ENCODE measurements at regions not wholly inside any gene's neighbourhood (a gene's known extent, or its start where the extent isn't known, plus 50 kb on each side); places are given as distances from the start of the nearest gene placed in this dataset.
"Not testable (repeated sequence)": the region's sequence is repeated elsewhere in the genome, so short reads cannot be mapped to it uniquely, and the experiment has no call there.

- ATAC-seq (no peak), DNase-seq (no peak)
- H3K27me3 ChIP-seq (ENCODE audit: low read depth): no peaks in the 10 kb centered on the region
- TF ChIP-seq CTCF (IDR thresholded peaks at IDR 0.05): no peak
- no peaks in the 10 kb centered on the region for H3K4me1 ChIP-seq
- H3K27ac ChIP-seq: no peak overlapping the region
- H3K36me3 ChIP-seq: peaks cover 11% of the 10 kb centered on the region
- H3K4me3 ChIP-seq: no peak overlapping the region
- no peaks in the 10 kb centered on the region for H3K9me3 ChIP-seq
- intact Hi-C loops (cut with DNase I): no loop called here
These were observed 82.7 kb upstream of the CD302 start for GRCh38 chr2:159880729-159881128.

GRCh38 chr2:159879051-159879604, 81.1 kb upstream of the CD302 start:
- Histone ChIP-seq H3K27me3 (ENCODE audit: low read depth) (no peaks in the 10 kb centered on the region), H3K9me3 (no peaks in the 10 kb centered on the region), H3K4me1 (no peaks in the 10 kb centered on the region), H3K4me3 (no peak overlapping the region), H3K36me3 (peaks cover 5% of the 10 kb centered on the region), H3K27ac (no peak overlapping the region)
- TF ChIP-seq CTCF (IDR thresholded peaks at IDR 0.05): no peak
- DNase-seq (no peak), ATAC-seq (no peak)
- intact Hi-C loops (cut with DNase I): no loop called here

- DNase-seq: no peak
These were observed 77.1 kb upstream of the CD302 start for GRCh38 chr2:159875083-159875482.

GRCh38 chr2:159873258-159873657, 75.2 kb upstream of the CD302 start:
- H3K9me3 ChIP-seq: no peaks in the 10 kb centered on the region
- intact Hi-C loops (cut with DNase I): no loop called here
- DNase-seq: no peak
- no peaks in the 10 kb centered on the region for H3K27me3 ChIP-seq (ENCODE audit: low read depth)
- no peak overlapping the region for H3K27ac ChIP-seq
- H3K36me3 ChIP-seq: peaks cover 5% of the 10 kb centered on the region
- no peak for TF ChIP-seq CTCF (IDR thresholded peaks at IDR 0.05)
- ATAC-seq: peak in 1 of 2 donors; percentile 55
- H3K4me3 ChIP-seq: no peak overlapping the region
- H3K4me1 ChIP-seq: no peaks in the 10 kb centered on the region

More at GRCh38 chr2:159875083-159875482, 77.1 kb upstream of the CD302 start:
- peaks cover 5% of the 10 kb centered on the region for H3K36me3 ChIP-seq
- TF ChIP-seq CTCF (IDR thresholded peaks at IDR 0.05): no peak
- H3K27me3 ChIP-seq (ENCODE audit: low read depth): no peaks in the 10 kb centered on the region
- no peaks in the 10 kb centered on the region for H3K9me3 ChIP-seq
- H3K27ac ChIP-seq: no peak overlapping the region
- no peak overlapping the region for H3K4me3 ChIP-seq
- intact Hi-C loops (cut with DNase I): no loop called here
- no peaks in the 10 kb centered on the region for H3K4me1 ChIP-seq
- ATAC-seq: peak in 1 of 2 donors; percentile 71

- H3K4me3 ChIP-seq: no peak overlapping the region
- H3K36me3 ChIP-seq: peaks cover 5% of the 10 kb centered on the region
- no peak overlapping the region for H3K27ac ChIP-seq
- no peaks in the 10 kb centered on the region for H3K4me1 ChIP-seq
- ATAC-seq (no peak), DNase-seq (no peak)
- intact Hi-C loops (cut with DNase I): no loop called here
- H3K9me3 ChIP-seq: no peaks in the 10 kb centered on the region
- TF ChIP-seq CTCF (IDR thresholded peaks at IDR 0.05): no peak
- H3K27me3 ChIP-seq (ENCODE audit: low read depth): no peaks in the 10 kb centered on the region
These were observed 74.3 kb upstream of the CD302 start for GRCh38 chr2:159872353-159872752.

- ATAC-seq; H3K27ac ChIP-seq; H3K9me3 ChIP-seq; H3K4me1 ChIP-seq; DNase-seq; H3K36me3 ChIP-seq; intact Hi-C loops (cut with DNase I); H3K27me3 ChIP-seq (ENCODE audit: low read depth); H3K4me3 ChIP-seq: not testable (repeated sequence)
These were observed 70.7 kb upstream of the CD302 start for GRCh38 chr2:159868598-159869159.
